Smooth muscle cell (in vitro differentiated cells): ENCODE measurements at regions not wholly inside any gene's neighbourhood (a gene's known extent, or its start where the extent isn't known, plus 50 kb on each side); places are given as distances from the start of the nearest gene placed in this dataset. TPM values are rescaled to one million over a fixed set of nuclear protein-coding genes. Genes with fewer than 3 reads are reported as not detected.

Experiments used
- microRNA-seq: library from miRNA; unstranded; fragments of <30 nt; microRNA quantifications from one replicate; pipeline ENCODE4, GENCODE V29; 2016; ENCODE audit warnings: borderline number of aligned reads
- small RNA-seq: library from RNA; depleted of rRNA; stranded (forward); fragments of <200 nt; gene quantifications from one replicate; pipeline ENCODE3, GENCODE V24; 2014

Small RNA genes in the stretch of these regions (microRNA-seq; reads per million reads assigned to microRNA genes)
- not detected for gene MIR4462

Small RNA genes in the stretch of these regions (small RNA-seq; reads per million reads assigned to genes)
- not detected for gene MIR4462
